GM23338 (cell line): ENCODE measurements at regions not wholly inside any gene's neighbourhood (a gene's known extent, or its start where the extent isn't known, plus 50 kb on each side); places are given as distances from the start of the nearest gene placed in this dataset.

ENCODE experiments used
- ATAC-seq: fragments of 200-7000 bp; cut with Tn5 transposase; 3 replicates; pipeline ENCODE4 v1.9.1; 2020
- DNase-seq: peaks from one replicate; pipeline ENCODE4 v3.0.0-alpha.2; 2015; ENCODE audit warnings: low spot score
- H2AFZ ChIP-seq: fragments of 200-600 bp; sonication (generic); 2 replicates; pipeline ENCODE4 v1.8.0; 2016; ENCODE audit warnings: antibody characterized with exemption, mild to moderate bottlenecking, moderate library complexity
- H3F3A ChIP-seq: fragments of 200-600 bp; sonication (generic); replicated peaks from 2 replicates; pipeline ENCODE4 v1.8.0; 2017; ENCODE audit warnings: antibody characterized with exemption, mixed run types, low read depth
- H3K27ac ChIP-seq: fragments of 200-600 bp; sonication (generic); 2 replicates; pipeline ENCODE4 v1.6.1; 2016; ENCODE audit warnings: low read depth
- H3K27me3 ChIP-seq: fragments of 200-600 bp; sonication (generic); 2 replicates; pipeline ENCODE4 v1.8.0; 2016; ENCODE audit warnings: mild to moderate bottlenecking, mixed run types, moderate library complexity; ENCODE audit not compliant: insufficient read depth
- H3K36me3 ChIP-seq: fragments of 200-600 bp; sonication (generic); 2 replicates; pipeline ENCODE4 v1.8.0; 2016; ENCODE audit warnings: mild to moderate bottlenecking; ENCODE audit not compliant: insufficient read depth
- H3K4me1 ChIP-seq: fragments of 200-600 bp; sonication (generic); 2 replicates; pipeline ENCODE4 v1.8.0; 2016; ENCODE audit warnings: mild to moderate bottlenecking, moderate library complexity; ENCODE audit not compliant: insufficient read depth
- H3K4me2 ChIP-seq: fragments of 200-600 bp; sonication (generic); 2 replicates; pipeline ENCODE4 v1.7.1; 2017; ENCODE audit warnings: mixed run types
- H3K4me3 ChIP-seq: fragments of 200-600 bp; sonication (generic); 2 replicates; pipeline ENCODE4 v1.6.1; 2016; ENCODE audit warnings: mixed run types
- H3K79me2 ChIP-seq: fragments of 200-600 bp; sonication (generic); replicated peaks from 2 replicates; pipeline ENCODE4 v1.8.0; 2017; ENCODE audit warnings: mild to moderate bottlenecking; ENCODE audit not compliant: insufficient read depth
- H3K9me2 ChIP-seq: fragments of 200-600 bp; sonication (generic); 2 replicates; pipeline ENCODE4 v1.8.0; 2017; ENCODE audit not compliant: insufficient read depth
- H4K20me1 ChIP-seq: fragments of 200-600 bp; sonication (generic); replicated peaks from 2 replicates; pipeline ENCODE4 v1.8.0; 2017; ENCODE audit warnings: mild to moderate bottlenecking; ENCODE audit not compliant: insufficient read depth
- H3K27ac Mint-ChIP-seq: 2 replicates; pipeline ENCODE4 v1.8.0; 2020; ENCODE audit warnings: inconsistent platforms, mild to moderate bottlenecking, moderate library complexity, mixed read lengths
- H3K27me3 Mint-ChIP-seq: 3 replicates; pipeline ENCODE4 v1.8.0; 2022; ENCODE audit warnings: low read depth, mild to moderate bottlenecking, moderate library complexity, mixed read lengths, inconsistent platforms; ENCODE audit not compliant: insufficient read depth, poor library complexity
- H3K36me3 Mint-ChIP-seq: 3 replicates; pipeline ENCODE4 v1.8.0; 2021; ENCODE audit warnings: low read depth, mild to moderate bottlenecking, inconsistent platforms, moderate library complexity, mixed read lengths
- H3K4me1 Mint-ChIP-seq: 3 replicates; pipeline ENCODE4 v1.8.0; 2020; ENCODE audit warnings: mild to moderate bottlenecking, inconsistent platforms, mixed read lengths
- H3K4me3 Mint-ChIP-seq: 3 replicates; pipeline ENCODE4 v1.8.0; 2021; ENCODE audit warnings: moderate library complexity, mild to moderate bottlenecking, inconsistent platforms, mixed read lengths
- H3K9me3 Mint-ChIP-seq: 3 replicates; pipeline ENCODE4 v1.8.0; 2020; ENCODE audit warnings: moderate library complexity, mild to moderate bottlenecking, inconsistent platforms, mixed read lengths
- CREB1 ChIP-seq: fragments of 250-450 bp; sonication (Bioruptor Pico); IDR thresholded peaks from 2 replicates; pipeline ENCODE4 v1.5.0; 2020; ENCODE audit warnings: low read depth, mild to moderate bottlenecking, moderate library complexity
- EZH2phosphoT487 ChIP-seq: fragments of 200-600 bp; sonication (generic); IDR thresholded peaks from one replicate; pipeline ENCODE4 v1.8.1; 2018; ENCODE audit warnings: antibody characterized with exemption; ENCODE audit not compliant: unreplicated experiment
- ZNF462 ChIP-seq: fragments of 250-450 bp; sonication (Bioruptor Pico); IDR thresholded peaks from 2 replicates; pipeline ENCODE4 v1.5.0; 2020; ENCODE audit warnings: mild to moderate bottlenecking, moderate library complexity

- H4K20me1 ChIP-seq = no peaks in the 10 kb centered on the region
- Mint-ChIP-seq H3K27me3 (no peaks in the 10 kb centered on the region), H3K36me3 (no peaks in the 10 kb centered on the region), H3K4me1 (peaks cover 6% of the 10 kb centered on the region), H3K27ac (no peak overlapping the region), H3K9me3 (no peaks in the 10 kb centered on the region), H3K4me3 (no peak overlapping the region)
- no peaks in the 10 kb centered on the region for H3K79me2 ChIP-seq
- H3K27me3 ChIP-seq = no peaks in the 10 kb centered on the region
- H3K4me3 ChIP-seq = no peak overlapping the region
- H3F3A ChIP-seq = no peaks in the 10 kb centered on the region
- ATAC-seq (peak; percentile 72), DNase-seq (peak; percentile 22)
- no peaks in the 10 kb centered on the region for H3K4me1 ChIP-seq
- no peak overlapping the region for H3K27ac ChIP-seq
- no peak overlapping the region for H3K4me2 ChIP-seq
- no peak overlapping the region for H2AFZ ChIP-seq
- TF ChIP-seq EZH2phosphoT487 (no peak), ZNF462 (CRISPR knock-in tag) (peak; percentile 70), CREB1 (CRISPR knock-in tag) (no peak)
- no peaks in the 10 kb centered on the region for H3K9me2 ChIP-seq
- no peaks in the 10 kb centered on the region for H3K36me3 ChIP-seq
Measured at GRCh38 chr9:82302968-82303655, 314.5 kb downstream of the SPATA31D1 start.

GRCh38 chr9:82308836-82309235 is 320.3 kb downstream of the SPATA31D1 start:
- Histone ChIP-seq H3K79me2 (no peaks in the 10 kb centered on the region), H3K4me1 (no peaks in the 10 kb centered on the region), H4K20me1 (no peaks in the 10 kb centered on the region), H3F3A (no peaks in the 10 kb centered on the region), H3K4me2 (no peak overlapping the region), H3K27me3 (no peaks in the 10 kb centered on the region), H3K36me3 (no peaks in the 10 kb centered on the region), H3K9me2 (no peaks in the 10 kb centered on the region), H3K27ac (no peak overlapping the region), H3K4me3 (no peak overlapping the region), H2AFZ (no peak overlapping the region)
- H3K4me3 Mint-ChIP-seq = no peak overlapping the region
- TF ChIP-seq EZH2phosphoT487 = no peak
- H3K36me3 Mint-ChIP-seq = no peaks in the 10 kb centered on the region
- H3K9me3 Mint-ChIP-seq = peaks cover 3% of the 10 kb centered on the region; the same call in 1 of the 3 replicates
- no peaks in the 10 kb centered on the region for H3K27me3 Mint-ChIP-seq
- no peak overlapping the region for H3K27ac Mint-ChIP-seq
- peaks cover 8% of the 10 kb centered on the region; the same call in 2 of the 3 replicates for H3K4me1 Mint-ChIP-seq
- DNase-seq (no peak), ATAC-seq (no peak)
